ENCODE measurements at regions not wholly inside any gene's neighbourhood (a gene's known extent, or its start where the extent isn't known, plus 50 kb on each side); places are given as distances from the start of the nearest gene placed in this dataset.

- Histone ChIP-seq H3K4me3 (ENCODE audit: low read depth, low read length) (no peak overlapping the region), H3K27me3 (ENCODE audit: insufficient read depth, low read depth, severe bottlenecking) (no peaks in the 10 kb centered on the region), H3K9me3 (ENCODE audit: severe bottlenecking) (no peaks in the 10 kb centered on the region), H3K36me3 (no peaks in the 10 kb centered on the region), H3K27ac (no peak overlapping the region)
- TF ChIP-seq, protein P1, sequence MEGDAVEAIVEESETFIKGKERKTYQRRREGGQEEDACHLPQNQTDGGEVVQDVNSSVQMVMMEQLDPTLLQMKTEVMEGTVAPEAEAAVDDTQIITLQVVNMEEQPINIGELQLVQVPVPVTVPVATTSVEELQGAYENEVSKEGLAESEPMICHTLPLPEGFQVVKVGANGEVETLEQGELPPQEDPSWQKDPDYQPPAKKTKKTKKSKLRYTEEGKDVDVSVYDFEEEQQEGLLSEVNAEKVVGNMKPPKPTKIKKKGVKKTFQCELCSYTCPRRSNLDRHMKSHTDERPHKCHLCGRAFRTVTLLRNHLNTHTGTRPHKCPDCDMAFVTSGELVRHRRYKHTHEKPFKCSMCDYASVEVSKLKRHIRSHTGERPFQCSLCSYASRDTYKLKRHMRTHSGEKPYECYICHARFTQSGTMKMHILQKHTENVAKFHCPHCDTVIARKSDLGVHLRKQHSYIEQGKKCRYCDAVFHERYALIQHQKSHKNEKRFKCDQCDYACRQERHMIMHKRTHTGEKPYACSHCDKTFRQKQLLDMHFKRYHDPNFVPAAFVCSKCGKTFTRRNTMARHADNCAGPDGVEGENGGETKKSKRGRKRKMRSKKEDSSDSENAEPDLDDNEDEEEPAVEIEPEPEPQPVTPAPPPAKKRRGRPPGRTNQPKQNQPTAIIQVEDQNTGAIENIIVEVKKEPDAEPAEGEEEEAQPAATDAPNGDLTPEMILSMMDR (IDR thresholded peaks at IDR 0.05; ENCODE audit: low read depth, low read length) = no peak
- no peak for DNase-seq
These were observed 132.2 kb upstream of the C1QTNF7 start for GRCh38 chr4:15295421-15296162.

DNA sequence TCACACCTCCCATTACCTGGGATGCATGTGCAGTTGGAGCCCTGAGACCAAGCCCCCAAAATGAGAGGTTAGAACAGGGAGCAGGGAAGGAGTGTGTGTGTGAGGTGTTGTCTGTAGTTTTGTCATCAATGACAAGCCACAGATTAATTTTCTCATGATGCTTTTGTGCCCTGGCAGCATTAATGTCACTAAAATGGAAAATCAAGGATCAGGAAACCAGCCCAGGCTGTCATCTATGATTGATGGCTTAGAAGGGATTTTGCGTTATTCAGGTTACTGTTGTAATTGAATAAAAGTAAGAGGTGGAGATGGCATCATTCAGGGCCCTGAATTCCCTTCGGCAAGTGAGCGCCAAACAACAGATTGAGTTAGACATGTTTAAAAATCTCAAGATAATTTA is 130.5 kb upstream of the C1QTNF7 start:
- no peaks in the 10 kb centered on the region for H3K27me3 ChIP-seq (ENCODE audit: insufficient read depth, low read depth, severe bottlenecking)
- H3K36me3 ChIP-seq = no peaks in the 10 kb centered on the region
- no peak for DNase-seq
- no peak overlapping the region for H3K27ac ChIP-seq
- H3K4me3 ChIP-seq (ENCODE audit: low read depth, low read length) = no peak overlapping the region
- peaks cover 2% of the 10 kb centered on the region for H3K9me3 ChIP-seq (ENCODE audit: severe bottlenecking)
- TF ChIP-seq, protein P1 (IDR thresholded peaks at IDR 0.05; ENCODE audit: low read depth, low read length) = no peak

DNA sequence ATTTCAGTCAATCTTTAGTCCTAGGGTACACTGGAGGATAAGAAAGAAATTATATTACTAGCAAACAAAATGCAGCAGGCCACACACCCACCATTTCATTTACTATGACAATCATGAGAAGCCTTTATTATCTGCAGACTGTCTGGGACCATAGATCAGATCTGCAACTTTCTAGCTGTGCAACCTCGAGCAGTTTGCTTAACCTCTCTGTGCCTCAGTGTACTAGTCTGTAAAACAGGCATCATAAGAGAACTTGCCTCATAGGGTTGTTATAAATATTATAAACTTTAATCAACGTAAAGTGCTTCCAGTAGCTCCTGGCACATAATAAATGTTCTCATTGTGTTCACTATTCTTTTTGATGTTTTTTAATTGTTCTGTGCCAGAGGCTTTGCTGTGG is 128.2 kb upstream of the C1QTNF7 start:
- Histone ChIP-seq H3K4me3 (ENCODE audit: low read depth, low read length) (no peak overlapping the region), H3K27ac (no peak overlapping the region), H3K9me3 (ENCODE audit: severe bottlenecking) (peaks cover 2% of the 10 kb centered on the region), H3K27me3 (ENCODE audit: insufficient read depth, low read depth, severe bottlenecking) (no peaks in the 10 kb centered on the region), H3K36me3 (no peaks in the 10 kb centered on the region)
- no peak for DNase-seq
- TF ChIP-seq, protein P1 (IDR thresholded peaks at IDR 0.05; ENCODE audit: low read depth, low read length) = no peak

DNA sequence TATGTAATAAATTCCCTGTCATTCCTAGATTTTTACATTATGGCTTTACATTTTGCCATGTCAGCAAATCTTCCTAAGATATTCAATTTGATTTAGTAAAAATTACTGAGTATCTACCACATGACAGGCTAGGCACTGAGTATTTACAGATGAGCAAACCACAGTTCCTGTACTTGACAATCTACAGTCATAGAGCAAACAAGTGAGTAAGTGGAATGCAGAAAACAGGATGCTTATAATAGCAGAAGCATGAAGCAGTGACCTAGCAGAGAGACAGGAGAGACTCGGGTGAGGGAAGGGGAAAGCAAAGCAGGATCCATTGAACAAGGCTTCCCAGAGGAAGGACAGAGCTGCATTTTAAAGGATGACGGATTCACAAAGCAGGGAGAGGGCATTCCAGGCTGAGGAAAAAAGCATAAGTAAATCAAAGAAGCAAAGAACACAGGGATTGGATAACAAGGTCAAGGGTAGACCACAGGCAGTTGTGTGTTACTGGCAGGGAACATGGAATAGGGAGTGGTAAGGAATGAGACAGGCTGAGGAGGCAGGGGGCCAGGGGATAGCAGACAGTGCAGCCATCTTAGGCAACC is 124.7 kb upstream of the C1QTNF7 start:
- Histone ChIP-seq H3K9me3 (ENCODE audit: severe bottlenecking) (peaks cover 2% of the 10 kb centered on the region), H3K36me3 (no peaks in the 10 kb centered on the region), H3K27ac (no peak overlapping the region), H3K4me3 (ENCODE audit: low read depth, low read length) (no peak overlapping the region), H3K27me3 (ENCODE audit: insufficient read depth, low read depth, severe bottlenecking) (no peaks in the 10 kb centered on the region)
- DNase-seq = no peak
- TF ChIP-seq, protein P1 (IDR thresholded peaks at IDR 0.05; ENCODE audit: low read depth, low read length) = no peak

- Histone ChIP-seq H3K4me3 (ENCODE audit: low read depth, low read length) (no peak overlapping the region), H3K9me3 (ENCODE audit: severe bottlenecking) (peaks cover 6% of the 10 kb centered on the region), H3K27me3 (ENCODE audit: insufficient read depth, low read depth, severe bottlenecking) (no peaks in the 10 kb centered on the region), H3K27ac (no peak overlapping the region), H3K36me3 (no peaks in the 10 kb centered on the region)
- no peak for DNase-seq
- TF ChIP-seq, protein P1 (IDR thresholded peaks at IDR 0.05; ENCODE audit: low read depth, low read length) = no peak
These were observed 112.9 kb upstream of the C1QTNF7 start for GRCh38 chr4:15314974-15315373.

All from WERI-Rb-1 (cell line).